ENCODE measurements at regions not wholly inside any gene's neighbourhood (a gene's known extent, or its start where the extent isn't known, plus 50 kb on each side); places are given as distances from the start of the nearest gene placed in this dataset.
"Not testable (repeated sequence)": the region's sequence is repeated elsewhere in the genome, so short reads cannot be mapped to it uniquely, and the experiment has no call there.

- H3K36me3 ChIP-seq (ENCODE audit: insufficient read depth, low read length): no peaks in the 10 kb centered on the region
- H3K4me2 ChIP-seq (ENCODE audit: low read length): no peak overlapping the region
- no peak overlapping the region for H3K9ac ChIP-seq (ENCODE audit: low read length)
- no peaks in the 10 kb centered on the region for H3K4me1 ChIP-seq (ENCODE audit: insufficient read depth, low read length, severe bottlenecking)
- no peaks in the 10 kb centered on the region for H3F3A ChIP-seq (ENCODE audit: insufficient read depth, low read length)
- no peak overlapping the region for H3K27ac ChIP-seq (ENCODE audit: low read depth, low read length, poor library complexity, severe bottlenecking)
- H3K9me2 ChIP-seq (ENCODE audit: low read depth, low read length): no peaks in the 10 kb centered on the region
- H3K79me2 ChIP-seq (ENCODE audit: insufficient read depth, low read length): no peaks in the 10 kb centered on the region
- H2AFZ ChIP-seq (ENCODE audit: low read length): no peak overlapping the region
- H3K4me3 ChIP-seq (ENCODE audit: low read depth, low read length, poor library complexity, severe bottlenecking): no peak overlapping the region
- no peaks in the 10 kb centered on the region for H3K9me3 ChIP-seq (ENCODE audit: low read length)
- no peaks in the 10 kb centered on the region for H4K20me1 ChIP-seq (ENCODE audit: insufficient read depth, low read length)
- TF ChIP-seq EZH2 (IDR thresholded peaks at IDR 0.05; ENCODE audit: borderline replicate concordance, low read length) (no peak), CTCF (IDR thresholded peaks at IDR 0.05; ENCODE audit: low read length) (no peak)
- H3K27me3 ChIP-seq (ENCODE audit: insufficient read depth, low read length): no peaks in the 10 kb centered on the region
These were observed 609.4 kb upstream of the SOX9 start for GRCh38 chr17:71511266-71511995.

GRCh38 chr17:71513725-71514124 is 607.1 kb upstream of the SOX9 start:
- H3K27ac ChIP-seq (ENCODE audit: low read depth, low read length, poor library complexity, severe bottlenecking); H3K27me3 ChIP-seq (ENCODE audit: insufficient read depth, low read length); H3K79me2 ChIP-seq (ENCODE audit: insufficient read depth, low read length): not testable (repeated sequence)

GRCh38 chr17:71516149-71516548 is 604.7 kb upstream of the SOX9 start:
- no peaks in the 10 kb centered on the region for H3F3A ChIP-seq (ENCODE audit: insufficient read depth, low read length)
- TF ChIP-seq CTCF (IDR thresholded peaks at IDR 0.05; ENCODE audit: low read length) (no peak), EZH2 (IDR thresholded peaks at IDR 0.05; ENCODE audit: borderline replicate concordance, low read length) (no peak)

More at GRCh38 chr17:71513725-71514124, 607.1 kb upstream of the SOX9 start:
- not testable (repeated sequence) for H3K9ac ChIP-seq (ENCODE audit: low read length); H4K20me1 ChIP-seq (ENCODE audit: insufficient read depth, low read length); H3F3A ChIP-seq (ENCODE audit: insufficient read depth, low read length); H3K4me2 ChIP-seq (ENCODE audit: low read length); H3K9me3 ChIP-seq (ENCODE audit: low read length); H3K9me2 ChIP-seq (ENCODE audit: low read depth, low read length); H3K4me3 ChIP-seq (ENCODE audit: low read depth, low read length, poor library complexity, severe bottlenecking); H3K4me1 ChIP-seq (ENCODE audit: insufficient read depth, low read length, severe bottlenecking); H2AFZ ChIP-seq (ENCODE audit: low read length); H3K36me3 ChIP-seq (ENCODE audit: insufficient read depth, low read length)

GRCh38 chr17:71519285-71519684 is 601.5 kb upstream of the SOX9 start:
- no peaks in the 10 kb centered on the region for H4K20me1 ChIP-seq (ENCODE audit: insufficient read depth, low read length)

More at GRCh38 chr17:71516149-71516548, 604.7 kb upstream of the SOX9 start:
- Histone ChIP-seq H3K36me3 (ENCODE audit: insufficient read depth, low read length) (no peaks in the 10 kb centered on the region), H2AFZ (ENCODE audit: low read length) (no peak overlapping the region), H3K9me3 (ENCODE audit: low read length) (no peaks in the 10 kb centered on the region), H3K9ac (ENCODE audit: low read length) (no peak overlapping the region), H3K4me1 (ENCODE audit: insufficient read depth, low read length, severe bottlenecking) (no peaks in the 10 kb centered on the region), H3K9me2 (ENCODE audit: low read depth, low read length) (no peaks in the 10 kb centered on the region), H3K79me2 (ENCODE audit: insufficient read depth, low read length) (no peaks in the 10 kb centered on the region), H3K4me3 (ENCODE audit: low read depth, low read length, poor library complexity, severe bottlenecking) (no peak overlapping the region), H3K27ac (ENCODE audit: low read depth, low read length, poor library complexity, severe bottlenecking) (no peak overlapping the region), H3K27me3 (ENCODE audit: insufficient read depth, low read length) (no peaks in the 10 kb centered on the region), H4K20me1 (ENCODE audit: insufficient read depth, low read length) (no peaks in the 10 kb centered on the region), H3K4me2 (ENCODE audit: low read length) (no peak overlapping the region)

More at GRCh38 chr17:71519285-71519684, 601.5 kb upstream of the SOX9 start:
- no peaks in the 10 kb centered on the region for H3K79me2 ChIP-seq (ENCODE audit: insufficient read depth, low read length)
- no peaks in the 10 kb centered on the region for H3K4me1 ChIP-seq (ENCODE audit: insufficient read depth, low read length, severe bottlenecking)
- H3K9me3 ChIP-seq (ENCODE audit: low read length): no peaks in the 10 kb centered on the region
- no peaks in the 10 kb centered on the region for H3K9me2 ChIP-seq (ENCODE audit: low read depth, low read length)
- no peak for TF ChIP-seq EZH2 (IDR thresholded peaks at IDR 0.05; ENCODE audit: borderline replicate concordance, low read length)
- TF ChIP-seq CTCF (IDR thresholded peaks at IDR 0.05; ENCODE audit: low read length): no peak
- no peak overlapping the region for H3K4me3 ChIP-seq (ENCODE audit: low read depth, low read length, poor library complexity, severe bottlenecking)
- H3F3A ChIP-seq (ENCODE audit: insufficient read depth, low read length): no peaks in the 10 kb centered on the region
- H3K9ac ChIP-seq (ENCODE audit: low read length): no peak overlapping the region
- no peaks in the 10 kb centered on the region for H3K27me3 ChIP-seq (ENCODE audit: insufficient read depth, low read length)
- no peak overlapping the region for H3K4me2 ChIP-seq (ENCODE audit: low read length)
- H3K27ac ChIP-seq (ENCODE audit: low read depth, low read length, poor library complexity, severe bottlenecking): no peak overlapping the region
- H3K36me3 ChIP-seq (ENCODE audit: insufficient read depth, low read length): no peaks in the 10 kb centered on the region
- H2AFZ ChIP-seq (ENCODE audit: low read length): no peak overlapping the region

Data from OCI-LY1 (cell line).